GM12873 (cell line): ENCODE measurements at regions not wholly inside any gene's neighbourhood (a gene's known extent, or its start where the extent isn't known, plus 50 kb on each side); places are given as distances from the start of the nearest gene placed in this dataset.

Experiments used
- CTCF ChIP-seq: IDR thresholded peaks from 2 replicates; pipeline ENCODE4 v1.5.1; 2012; ENCODE audit warnings: low read depth, mild to moderate bottlenecking, moderate library complexity, low read length, control low read depth; ENCODE audit not compliant: insufficient read depth; ENCODE audit errors: missing control alignments

GRCh38 chr11:113634940-113635575, 71.0 kb downstream of the TMPRSS5 start:
- TF ChIP-seq CTCF = no peak

- no peak for TF ChIP-seq CTCF
These were observed 73.1 kb downstream of the TMPRSS5 start for GRCh38 chr11:113632981-113633380.

GRCh38 chr11:113629562-113629961, 76.5 kb downstream of the TMPRSS5 start:
- TF ChIP-seq CTCF = no peak

- no peak for TF ChIP-seq CTCF
These were observed 77.2 kb downstream of the TMPRSS5 start for GRCh38 chr11:113628912-113629311.

GRCh38 chr11:113627946-113628345, 78.2 kb downstream of the TMPRSS5 start:
- TF ChIP-seq CTCF = no peak

GRCh38 chr11:113627297-113627696, 78.8 kb downstream of the TMPRSS5 start:
- no peak for TF ChIP-seq CTCF

- no peak for TF ChIP-seq CTCF
These were observed 79.4 kb downstream of the TMPRSS5 start for GRCh38 chr11:113626736-113627135.
